ENCODE measurements at regions not wholly inside any gene's neighbourhood (a gene's known extent, or its start where the extent isn't known, plus 50 kb on each side); places are given as distances from the start of the nearest gene placed in this dataset.
A peak's percentile ranks its signal among the peaks of the same experiment; 100 is the strongest.

- DNase-seq = no peak
These were observed 120.9 kb upstream of the TMEM106B start for GRCh38 chr7:12089951-12090756.

- no peak for DNase-seq
These were observed 120.3 kb upstream of the TMEM106B start for GRCh38 chr7:12090757-12091221.

GRCh38 chr7:12091231-12091630 is 119.9 kb upstream of the TMEM106B start:
- no peak for DNase-seq

- no peak for DNase-seq
These were observed 118.5 kb upstream of the TMEM106B start for GRCh38 chr7:12092499-12093130.

DNA sequence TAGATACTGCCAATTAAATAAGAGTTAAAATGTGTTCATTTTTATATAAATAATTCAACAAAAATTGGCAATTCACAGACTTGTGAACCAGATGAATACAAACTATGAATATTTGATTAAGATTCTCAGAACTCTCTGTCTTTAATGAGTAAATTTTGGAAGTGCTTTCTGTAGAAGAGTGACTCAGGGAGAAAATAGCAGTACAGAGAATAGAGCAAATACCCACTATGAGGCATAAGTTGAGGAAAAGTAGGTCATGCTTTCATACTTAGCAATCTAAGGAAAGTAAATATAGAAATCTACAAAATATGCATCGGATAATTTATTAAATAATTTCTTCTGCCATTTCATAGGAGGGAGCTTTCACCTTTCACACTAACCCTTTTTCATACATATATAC is 117.7 kb upstream of the TMEM106B start:
- DNase-seq = no peak

- no peak for DNase-seq
These were observed 116.7 kb upstream of the TMEM106B start for GRCh38 chr7:12094365-12094921.

GRCh38 chr7:12102126-12102525 is 109.0 kb upstream of the TMEM106B start:
- DNase-seq = no peak

- no peak for DNase-seq
These were observed 108.6 kb upstream of the TMEM106B start for GRCh38 chr7:12102527-12102926.

- no peak for DNase-seq
These were observed 107.1 kb upstream of the TMEM106B start for GRCh38 chr7:12103948-12104347.

- no peak for DNase-seq
These were observed 103.7 kb upstream of the TMEM106B start for GRCh38 chr7:12107381-12107780.

DNA sequence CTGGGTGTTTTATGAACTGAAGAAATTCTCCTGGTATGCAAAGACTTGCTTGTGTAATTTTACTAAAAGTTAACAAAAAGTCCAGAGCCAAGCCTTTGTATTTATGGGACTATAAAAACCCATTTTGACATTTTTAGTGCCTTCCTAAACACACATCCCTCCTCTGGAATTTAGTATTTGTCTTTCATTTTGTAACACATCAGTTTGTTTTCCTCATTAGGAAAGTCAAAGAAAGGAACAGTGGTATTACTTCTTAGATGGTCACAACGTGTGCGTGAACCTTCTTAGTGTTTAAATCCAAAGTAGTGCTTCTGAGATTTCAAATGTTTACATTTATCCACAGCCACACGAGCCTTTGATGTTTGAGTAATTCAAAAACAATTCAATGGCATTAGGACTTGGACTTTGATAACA is 103.2 kb upstream of the TMEM106B start:
- DNase-seq = no peak

GRCh38 chr7:12110425-12110824 is 100.7 kb upstream of the TMEM106B start:
- no peak for DNase-seq

DNA sequence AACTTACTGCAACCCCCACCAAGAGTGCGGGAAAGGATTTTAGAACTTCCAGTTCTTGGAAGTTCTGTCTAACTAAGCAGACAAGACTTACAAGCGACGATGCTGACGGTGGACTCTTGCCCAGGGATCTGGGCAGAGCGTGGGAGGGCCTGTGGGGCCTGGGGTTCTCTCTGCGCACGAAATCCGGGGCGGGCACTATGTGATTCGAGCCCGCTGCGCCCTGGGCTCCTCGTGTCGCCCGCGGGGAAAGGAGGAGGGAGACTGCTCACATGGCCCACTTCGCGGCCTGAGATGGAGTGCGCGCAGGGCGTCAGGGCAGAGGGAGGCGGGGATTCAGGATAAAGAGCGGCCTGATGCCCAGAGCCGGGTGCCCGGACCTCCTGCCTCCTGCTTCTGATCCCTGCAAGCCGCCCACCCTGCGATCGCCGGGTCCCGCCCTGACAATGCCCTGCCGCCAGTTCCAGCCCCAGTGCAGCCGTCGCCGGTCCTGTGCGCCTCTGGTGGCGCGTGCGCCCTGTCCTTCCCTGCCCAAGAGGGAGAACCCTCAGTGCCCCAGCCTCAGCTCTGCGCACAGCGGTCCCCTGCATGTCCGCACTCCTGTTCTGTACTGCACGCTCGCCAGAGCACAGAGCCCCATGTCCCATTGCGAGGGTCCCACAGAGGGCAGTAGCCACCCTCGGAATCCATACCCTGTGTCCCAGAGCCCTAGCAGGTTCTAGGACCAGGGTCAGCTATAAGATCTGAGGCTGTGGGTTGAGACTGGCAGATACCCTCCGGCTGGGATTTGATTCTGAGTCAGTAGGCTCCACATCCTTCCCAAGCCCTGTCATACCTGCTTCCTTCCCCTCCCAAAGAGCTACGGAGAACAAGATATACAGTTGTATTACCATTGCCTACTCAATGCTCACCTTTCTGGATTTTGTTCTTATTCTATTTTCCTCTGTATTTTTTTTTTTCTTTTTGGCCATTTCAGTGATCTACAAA is 99.4 kb upstream of the TMEM106B start:
- peak; percentile 50 for DNase-seq

DNA sequence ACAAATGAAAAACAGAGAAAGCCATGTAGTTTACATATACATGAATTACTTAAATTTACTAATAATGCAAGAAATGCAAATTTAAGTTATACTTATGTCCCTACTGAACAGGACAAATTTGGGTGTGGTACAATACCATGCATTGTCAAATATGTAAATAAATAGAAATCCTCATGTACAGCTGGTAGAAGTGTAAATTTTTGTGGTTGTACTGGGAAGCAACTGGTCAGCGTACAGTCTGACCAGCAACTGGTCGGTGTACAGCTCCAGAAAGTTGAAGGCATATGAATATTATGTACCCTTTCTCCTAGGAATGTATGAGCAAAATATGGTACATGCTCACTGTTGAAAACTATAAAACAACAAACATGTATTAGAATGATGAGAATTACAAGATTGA is 93.9 kb upstream of the TMEM106B start:
- no peak for DNase-seq

DNA sequence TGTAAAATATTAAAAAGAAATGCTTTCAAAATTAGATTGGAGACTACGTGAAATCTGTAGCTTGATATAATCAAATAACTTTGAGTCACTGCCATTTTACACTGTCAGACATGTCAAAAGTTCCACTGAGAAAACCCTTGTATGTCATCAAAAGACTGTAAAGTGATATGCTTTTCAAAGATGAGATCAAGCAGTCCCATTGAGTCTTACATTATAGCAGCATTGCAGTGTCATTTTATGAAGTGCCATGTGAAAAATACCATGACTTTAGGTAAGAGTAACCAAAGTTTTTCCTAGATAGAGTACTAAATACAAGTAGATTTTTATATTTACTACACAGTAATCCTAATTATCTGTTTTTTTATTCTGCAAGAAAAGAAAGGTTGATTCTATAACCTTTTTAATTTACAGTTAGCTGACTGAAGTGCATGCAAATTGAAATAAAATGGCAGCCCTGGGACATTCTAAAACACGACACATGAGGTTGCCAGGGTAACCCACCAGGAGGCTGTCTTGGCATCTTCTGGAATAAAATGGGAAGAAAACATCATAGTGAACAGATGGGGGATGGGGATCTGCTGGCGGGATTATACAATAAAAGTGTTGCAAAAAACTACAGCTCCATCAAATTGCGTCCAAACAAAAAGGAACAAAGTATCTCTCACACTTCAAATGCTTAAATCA is 91.3 kb upstream of the TMEM106B start:
- peak; percentile 19 for DNase-seq

DNA sequence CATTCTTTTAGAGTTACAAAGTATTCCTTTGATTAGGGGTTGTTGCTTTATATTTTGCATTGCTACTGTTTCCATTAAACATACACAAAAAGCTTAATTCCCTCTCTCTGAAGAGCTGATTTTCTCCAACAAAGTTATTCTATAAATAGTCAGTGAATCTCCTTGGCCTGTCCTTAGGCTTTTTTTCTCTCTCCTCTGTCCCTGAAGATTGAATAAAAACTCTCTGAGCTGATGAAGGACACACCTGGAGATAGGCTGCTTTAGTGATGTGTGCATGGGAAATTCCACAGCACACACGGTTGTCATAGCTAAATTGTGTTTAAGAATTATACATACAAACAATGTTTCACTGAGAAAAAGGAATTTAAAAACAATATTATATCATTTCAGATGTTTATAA is 90.5 kb upstream of the TMEM106B start:
- DNase-seq = no peak

DNA sequence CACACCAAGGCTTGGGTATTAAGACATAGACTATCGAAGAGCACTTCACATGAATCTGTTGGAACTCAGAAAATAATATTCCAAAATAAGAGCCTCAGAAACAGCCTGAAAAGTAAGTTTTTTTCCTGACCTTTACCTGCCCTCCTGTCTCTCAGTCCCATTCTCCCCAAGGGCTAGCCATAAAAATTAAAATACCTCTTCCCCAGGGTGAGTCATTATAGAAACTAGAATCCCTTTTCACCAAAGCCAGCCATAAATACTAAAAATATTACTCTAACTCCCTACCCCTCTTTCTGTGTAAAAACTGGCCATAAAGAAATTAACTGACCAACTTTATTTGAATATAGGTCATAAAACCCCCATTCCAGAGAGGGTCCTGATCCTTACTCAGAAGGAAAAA is 87.9 kb upstream of the TMEM106B start:
- DNase-seq = no peak

- no peak for DNase-seq
These were observed 87.1 kb upstream of the TMEM106B start for GRCh38 chr7:12124028-12124427.

GRCh38 chr7:12127455-12127854 is 83.6 kb upstream of the TMEM106B start:
- no peak for DNase-seq

GRCh38 chr7:12130609-12131008 is 80.5 kb upstream of the TMEM106B start:
- no peak for DNase-seq

DNA sequence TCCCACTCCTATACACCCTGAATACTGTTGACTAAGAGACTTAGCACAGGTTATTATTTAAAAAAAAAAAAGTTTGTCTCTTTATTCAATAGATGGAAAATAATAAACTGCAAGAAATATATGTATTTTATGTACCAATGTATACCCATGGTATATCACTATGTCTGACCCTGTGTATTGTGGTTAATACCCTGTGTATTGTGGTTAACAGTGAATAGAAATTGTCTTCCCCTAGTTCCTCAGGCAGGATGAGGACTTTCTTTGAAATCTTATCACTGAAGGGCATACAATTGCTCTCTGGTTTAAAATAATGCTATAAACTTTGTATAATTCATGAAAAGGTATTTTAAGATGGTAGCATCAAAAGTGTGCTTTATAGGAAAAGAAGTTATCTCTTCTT is 80.0 kb upstream of the TMEM106B start:
- DNase-seq = no peak

GRCh38 chr7:12133865-12134264 is 77.2 kb upstream of the TMEM106B start:
- no peak for DNase-seq
